ENCODE measurements at regions not wholly inside any gene's neighbourhood (a gene's known extent, or its start where the extent isn't known, plus 50 kb on each side); places are given as distances from the start of the nearest gene placed in this dataset.
"Not testable (repeated sequence)": the region's sequence is repeated elsewhere in the genome, so short reads cannot be mapped to it uniquely, and the experiment has no call there.

- TF ChIP-seq POLR2A (IDR thresholded peaks at IDR 0.05; ENCODE audit: low read length) (no peak), GATA1 (IDR thresholded peaks at IDR 0.05; ENCODE audit: low read depth, low read length) (no peak)
- no peak for DNase-seq
These were observed 756.0 kb downstream of the LUZP2 start for GRCh38 chr11:25252854-25253253.

- DNase-seq, result not testable (repeated sequence)
These were observed 767.0 kb downstream of the LUZP2 start for GRCh38 chr11:25263861-25264260.

- DNase-seq, result no peak
- TF ChIP-seq POLR2A (IDR thresholded peaks at IDR 0.05; ENCODE audit: low read length) (no peak), GATA1 (IDR thresholded peaks at IDR 0.05; ENCODE audit: low read depth, low read length) (no peak)
These were observed 774.4 kb downstream of the LUZP2 start for GRCh38 chr11:25271301-25271700.

- DNase-seq, result no peak
- no peak for TF ChIP-seq POLR2A (IDR thresholded peaks at IDR 0.05; ENCODE audit: low read length)
- TF ChIP-seq GATA1 (IDR thresholded peaks at IDR 0.05; ENCODE audit: low read depth, low read length), result no peak
These were observed 775.4 kb downstream of the LUZP2 start for GRCh38 chr11:25272214-25272613.

- not testable (repeated sequence) for DNase-seq
These were observed 784.0 kb downstream of the LUZP2 start for GRCh38 chr11:25280821-25281220.

- DNase-seq, result no peak
- TF ChIP-seq GATA1 (IDR thresholded peaks at IDR 0.05; ENCODE audit: low read depth, low read length), result no peak
- no peak for TF ChIP-seq POLR2A (IDR thresholded peaks at IDR 0.05; ENCODE audit: low read length)
These were observed 796.3 kb downstream of the LUZP2 start for GRCh38 chr11:25293166-25293565.

- no peak for DNase-seq
- TF ChIP-seq GATA1 (IDR thresholded peaks at IDR 0.05; ENCODE audit: low read depth, low read length) (no peak), POLR2A (IDR thresholded peaks at IDR 0.05; ENCODE audit: low read length) (no peak)
These were observed 801.6 kb downstream of the LUZP2 start for GRCh38 chr11:25298450-25298849.

- no peak for DNase-seq
- TF ChIP-seq GATA1 (IDR thresholded peaks at IDR 0.05; ENCODE audit: low read depth, low read length) (no peak), POLR2A (IDR thresholded peaks at IDR 0.05; ENCODE audit: low read length) (no peak)
These were observed 813.0 kb downstream of the LUZP2 start for GRCh38 chr11:25309818-25310217.

GRCh38 chr11:25317216-25317615 is 820.4 kb downstream of the LUZP2 start:
- TF ChIP-seq GATA1 (IDR thresholded peaks at IDR 0.05; ENCODE audit: low read depth, low read length) (no peak), POLR2A (IDR thresholded peaks at IDR 0.05; ENCODE audit: low read length) (no peak)
- DNase-seq, result no peak

GRCh38 chr11:25319127-25319526 is 822.3 kb downstream of the LUZP2 start:
- DNase-seq, result no peak

GRCh38 chr11:25327656-25328055 is 830.8 kb downstream of the LUZP2 start:
- DNase-seq, result no peak
- no peak for TF ChIP-seq GATA1 (IDR thresholded peaks at IDR 0.05; ENCODE audit: low read depth, low read length)

More at GRCh38 chr11:25319127-25319526, 822.3 kb downstream of the LUZP2 start:
- TF ChIP-seq POLR2A (IDR thresholded peaks at IDR 0.05; ENCODE audit: low read length) (no peak), GATA1 (IDR thresholded peaks at IDR 0.05; ENCODE audit: low read depth, low read length) (no peak)

GRCh38 chr11:25339281-25339680 is 842.4 kb downstream of the LUZP2 start:
- DNase-seq, result no peak
- TF ChIP-seq GATA1 (IDR thresholded peaks at IDR 0.05; ENCODE audit: low read depth, low read length) (no peak), POLR2A (IDR thresholded peaks at IDR 0.05; ENCODE audit: low read length) (no peak)

GRCh38 chr11:25349537-25349936 is 852.7 kb downstream of the LUZP2 start:
- no peak for DNase-seq
- no peak for TF ChIP-seq POLR2A (IDR thresholded peaks at IDR 0.05; ENCODE audit: low read length)
- TF ChIP-seq GATA1 (IDR thresholded peaks at IDR 0.05; ENCODE audit: low read depth, low read length), result no peak

GRCh38 chr11:25350899-25351803 is 854.3 kb downstream of the LUZP2 start:
- no peak for DNase-seq
- TF ChIP-seq POLR2A (IDR thresholded peaks at IDR 0.05; ENCODE audit: low read length) (no peak), GATA1 (IDR thresholded peaks at IDR 0.05; ENCODE audit: low read depth, low read length) (no peak)

- DNase-seq, result no peak
- TF ChIP-seq POLR2A (IDR thresholded peaks at IDR 0.05; ENCODE audit: low read length) (no peak), GATA1 (IDR thresholded peaks at IDR 0.05; ENCODE audit: low read depth, low read length) (no peak)
These were observed 860.3 kb downstream of the LUZP2 start for GRCh38 chr11:25357133-25357532.

Data from erythroblast (primary cell).